Thyroid gland (tissue), 4 donors: ENCODE measurements at regions not wholly inside any gene's neighbourhood (a gene's known extent, or its start where the extent isn't known, plus 50 kb on each side); places are given as distances from the start of the nearest gene placed in this dataset.
"Not testable (repeated sequence)": the region's sequence is repeated elsewhere in the genome, so short reads cannot be mapped to it uniquely, and the experiment has no call there.

Experiments used
- POLR2A ChIP-seq, 2 donors: fragments of 450-650 bp; IDR thresholded peaks; one replicate each; pipeline ENCODE4 v1.6.1; 2017; ENCODE audit warnings: antibody characterized with exemption in 2 of 2, mild to moderate bottlenecking in 2 of 2, moderate library complexity in 1 of 2
- TF ChIP-seq, protein P1 (sequence below), 6 experiments: fragments of 200-600 bp in 3 of 6; fragments of 450-650 bp in 3 of 6; sonication (generic) in 3 of 6; IDR thresholded peaks; one replicate each; pipeline ENCODE4 v1.5.1; 2016 to 2019; ENCODE audit warnings: antibody characterized with exemption in 6 of 6, mild to moderate bottlenecking in 2 of 6, inconsistent platforms in 1 of 6, moderate library complexity in 1 of 6

DNA sequence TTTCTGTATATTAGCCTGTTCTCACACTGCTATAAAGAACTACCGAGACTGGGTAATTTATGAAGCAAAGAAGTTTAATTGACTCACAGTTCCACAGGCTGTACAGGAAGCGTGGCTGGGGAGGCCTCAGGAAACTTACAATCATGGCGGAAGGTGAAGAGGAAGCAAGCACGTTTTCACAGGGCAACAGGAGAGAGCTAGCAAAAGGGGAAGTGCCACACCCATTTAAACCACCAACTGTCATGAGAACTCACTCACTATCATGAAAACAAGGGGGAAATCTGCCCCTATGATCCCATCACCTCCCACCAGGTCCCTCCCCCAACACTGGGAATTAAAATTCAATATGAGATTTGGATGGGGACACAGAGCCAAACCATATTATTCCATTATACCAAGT is 358.6 kb downstream of the OTUD1 start:
- TF ChIP-seq, protein P1, sequence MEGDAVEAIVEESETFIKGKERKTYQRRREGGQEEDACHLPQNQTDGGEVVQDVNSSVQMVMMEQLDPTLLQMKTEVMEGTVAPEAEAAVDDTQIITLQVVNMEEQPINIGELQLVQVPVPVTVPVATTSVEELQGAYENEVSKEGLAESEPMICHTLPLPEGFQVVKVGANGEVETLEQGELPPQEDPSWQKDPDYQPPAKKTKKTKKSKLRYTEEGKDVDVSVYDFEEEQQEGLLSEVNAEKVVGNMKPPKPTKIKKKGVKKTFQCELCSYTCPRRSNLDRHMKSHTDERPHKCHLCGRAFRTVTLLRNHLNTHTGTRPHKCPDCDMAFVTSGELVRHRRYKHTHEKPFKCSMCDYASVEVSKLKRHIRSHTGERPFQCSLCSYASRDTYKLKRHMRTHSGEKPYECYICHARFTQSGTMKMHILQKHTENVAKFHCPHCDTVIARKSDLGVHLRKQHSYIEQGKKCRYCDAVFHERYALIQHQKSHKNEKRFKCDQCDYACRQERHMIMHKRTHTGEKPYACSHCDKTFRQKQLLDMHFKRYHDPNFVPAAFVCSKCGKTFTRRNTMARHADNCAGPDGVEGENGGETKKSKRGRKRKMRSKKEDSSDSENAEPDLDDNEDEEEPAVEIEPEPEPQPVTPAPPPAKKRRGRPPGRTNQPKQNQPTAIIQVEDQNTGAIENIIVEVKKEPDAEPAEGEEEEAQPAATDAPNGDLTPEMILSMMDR (IDR thresholded peaks at IDR 0.05) = not testable (repeated sequence)
- not testable (repeated sequence) for TF ChIP-seq POLR2A (IDR thresholded peaks at IDR 0.05)
